ENCODE measurements at regions not wholly inside any gene's neighbourhood (a gene's known extent, or its start where the extent isn't known, plus 50 kb on each side); places are given as distances from the start of the nearest gene placed in this dataset.

GRCh38 chr1:8136766-8137165 is 110.7 kb upstream of the ERRFI1 start:
- intact Hi-C loops (cut with DNase I): loop anchor here (10.0 kb wide), 1 partner anchor 178 kb away; the partner anchor contains the start of gene SLC45A1
- peaks cover 0 to 71% (median 60%) of the 10 kb centered on the region in 4 donors for H3K4me1 ChIP-seq
- no peaks in the 10 kb centered on the region for H3K27me3 ChIP-seq
- no peaks in the 10 kb centered on the region for H3K9me3 ChIP-seq
- 91 to 94% methylated on average over 5 of the region's 5 CpGs for WGBS, 2 donors
- no peak overlapping the region for H3K4me3 ChIP-seq
- no peaks in the 10 kb centered on the region for H3K36me3 ChIP-seq
- TF ChIP-seq CTCF (IDR thresholded peaks at IDR 0.05) (no peak), POLR2A (IDR thresholded peaks at IDR 0.05) (no peak), POLR2AphosphoS5 (IDR thresholded peaks at IDR 0.05) (peak in 2 of 4 donors; percentile 27 to 48), EP300 (IDR thresholded peaks at IDR 0.05) (no peak)
- peak overlapping the region; percentile 85 to 93 (median 89) for H3K27ac ChIP-seq
- no peak for DNase-seq

- 84 to 85% methylated on average over 7 of the region's 7 CpGs for WGBS, 2 donors
- Histone ChIP-seq H3K4me1 (peaks cover 0 to 66% (median 60%) of the 10 kb centered on the region in 4 donors), H3K27me3 (no peaks in the 10 kb centered on the region), H3K9me3 (no peaks in the 10 kb centered on the region), H3K36me3 (no peaks in the 10 kb centered on the region), H3K27ac (peak overlapping the region; percentile 85 to 93 (median 89)), H3K4me3 (no peak overlapping the region)
- TF ChIP-seq POLR2A (IDR thresholded peaks at IDR 0.05) (no peak), EP300 (IDR thresholded peaks at IDR 0.05) (no peak), POLR2AphosphoS5 (IDR thresholded peaks at IDR 0.05) (no peak), CTCF (IDR thresholded peaks at IDR 0.05) (no peak)
- intact Hi-C loops (cut with DNase I): loop anchor here (10.0 kb wide), 1 partner anchor 180 kb away; the partner anchor contains the start of gene SLC45A1
- DNase-seq: no peak
Observed at GRCh38 chr1:8135250-8135649, 109.1 kb upstream of the ERRFI1 start.

GRCh38 chr1:8134546-8135235 is 108.6 kb upstream of the ERRFI1 start:
- peak overlapping the region; percentile 85 to 93 (median 89) for H3K27ac ChIP-seq
- no peaks in the 10 kb centered on the region for H3K9me3 ChIP-seq
- no peaks in the 10 kb centered on the region for H3K27me3 ChIP-seq
- intact Hi-C loops (cut with DNase I): loop anchor here (10.0 kb wide), 1 partner anchor 180 kb away; the partner anchor contains the start of gene SLC45A1
- H3K36me3 ChIP-seq: no peaks in the 10 kb centered on the region
- DNase-seq: no peak
- H3K4me1 ChIP-seq: peaks cover 0 to 66% (median 60%) of the 10 kb centered on the region in 4 donors
- TF ChIP-seq EP300 (IDR thresholded peaks at IDR 0.05): no peak
- no peak for TF ChIP-seq POLR2AphosphoS5 (IDR thresholded peaks at IDR 0.05)
- TF ChIP-seq CTCF (IDR thresholded peaks at IDR 0.05): no peak
- TF ChIP-seq POLR2A (IDR thresholded peaks at IDR 0.05): no peak
- H3K4me3 ChIP-seq: peak overlapping the region in 1 of 4 donors; percentile 6
- WGBS, 2 donors: 78 to 82% methylated on average over 14 of the region's 14 CpGs

- Histone ChIP-seq H3K27me3 (no peaks in the 10 kb centered on the region), H3K36me3 (no peaks in the 10 kb centered on the region), H3K4me1 (peaks cover 0 to 66% (median 61%) of the 10 kb centered on the region in 4 donors), H3K9me3 (no peaks in the 10 kb centered on the region), H3K27ac (peak overlapping the region; percentile 85 to 93 (median 89)), H3K4me3 (peak overlapping the region in 1 of 4 donors; percentile 6)
- 59 to 81% methylated on average over 4 of the region's 4 CpGs for WGBS, 2 donors
- TF ChIP-seq POLR2AphosphoS5 (IDR thresholded peaks at IDR 0.05): peak; percentile 44 to 64 (median 60)
- TF ChIP-seq EP300 (IDR thresholded peaks at IDR 0.05): peak in 2 of 4 donors; percentile 2 to 24
- TF ChIP-seq POLR2A (IDR thresholded peaks at IDR 0.05): no peak
- TF ChIP-seq CTCF (IDR thresholded peaks at IDR 0.05): no peak
- DNase-seq: peak; percentile 95
- intact Hi-C loops (cut with DNase I): loop anchor here (10.0 kb wide), 1 partner anchor 181 kb away; the partner anchor contains the start of gene SLC45A1
Observed at GRCh38 chr1:8133657-8134430, 107.7 kb upstream of the ERRFI1 start.

Measured in sigmoid colon (tissue), 6 donors.